NB4 (cell line): ENCODE measurements at regions not wholly inside any gene's neighbourhood (a gene's known extent, or its start where the extent isn't known, plus 50 kb on each side); places are given as distances from the start of the nearest gene placed in this dataset.

ENCODE experiments used
- TF ChIP-seq, protein P1 (sequence below): IDR thresholded peaks from 2 replicates; pipeline ENCODE4 v1.6.1; 2011; ENCODE audit warnings: low read depth, low read length
- TF ChIP-seq, protein P2 (sequence below): IDR thresholded peaks from one replicate; pipeline ENCODE4 v1.5.1; 2012; ENCODE audit warnings: low read depth, low read length

- TF ChIP-seq, protein P1, sequence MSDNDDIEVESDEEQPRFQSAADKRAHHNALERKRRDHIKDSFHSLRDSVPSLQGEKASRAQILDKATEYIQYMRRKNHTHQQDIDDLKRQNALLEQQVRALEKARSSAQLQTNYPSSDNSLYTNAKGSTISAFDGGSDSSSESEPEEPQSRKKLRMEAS, result no peak
- TF ChIP-seq, protein P2, sequence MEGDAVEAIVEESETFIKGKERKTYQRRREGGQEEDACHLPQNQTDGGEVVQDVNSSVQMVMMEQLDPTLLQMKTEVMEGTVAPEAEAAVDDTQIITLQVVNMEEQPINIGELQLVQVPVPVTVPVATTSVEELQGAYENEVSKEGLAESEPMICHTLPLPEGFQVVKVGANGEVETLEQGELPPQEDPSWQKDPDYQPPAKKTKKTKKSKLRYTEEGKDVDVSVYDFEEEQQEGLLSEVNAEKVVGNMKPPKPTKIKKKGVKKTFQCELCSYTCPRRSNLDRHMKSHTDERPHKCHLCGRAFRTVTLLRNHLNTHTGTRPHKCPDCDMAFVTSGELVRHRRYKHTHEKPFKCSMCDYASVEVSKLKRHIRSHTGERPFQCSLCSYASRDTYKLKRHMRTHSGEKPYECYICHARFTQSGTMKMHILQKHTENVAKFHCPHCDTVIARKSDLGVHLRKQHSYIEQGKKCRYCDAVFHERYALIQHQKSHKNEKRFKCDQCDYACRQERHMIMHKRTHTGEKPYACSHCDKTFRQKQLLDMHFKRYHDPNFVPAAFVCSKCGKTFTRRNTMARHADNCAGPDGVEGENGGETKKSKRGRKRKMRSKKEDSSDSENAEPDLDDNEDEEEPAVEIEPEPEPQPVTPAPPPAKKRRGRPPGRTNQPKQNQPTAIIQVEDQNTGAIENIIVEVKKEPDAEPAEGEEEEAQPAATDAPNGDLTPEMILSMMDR, result no peak
Observed at GRCh38 chr11:70024036-70024772, 53.9 kb upstream of the ANO1 start.
